Lower lobe of right lung (tissue), 2 donors: ENCODE measurements at regions not wholly inside any gene's neighbourhood (a gene's known extent, or its start where the extent isn't known, plus 50 kb on each side); places are given as distances from the start of the nearest gene placed in this dataset.

ENCODE experiments used
- ATAC-seq, 2 donors: fragments of 200-7000 bp; cut with Tn5 transposase; one replicate each; pipeline ENCODE4 v1.9.1; 2020 to 2022; ENCODE audit warnings: mild to moderate bottlenecking in 2 of 2, moderate library complexity in 2 of 2
- DNase-seq: peaks from one replicate; pipeline ENCODE4 v3.0.0-alpha.2; 2020
- H3K27ac ChIP-seq: fragments of 200-600 bp; one replicate; pipeline ENCODE4 v1.8.0; 2022
- H3K27me3 ChIP-seq: fragments of 200-600 bp; one replicate; pipeline ENCODE4 v1.8.0; 2022; ENCODE audit warnings: low read depth
- H3K36me3 ChIP-seq: fragments of 200-600 bp; one replicate; pipeline ENCODE4 v1.8.0; 2022; ENCODE audit warnings: mild to moderate bottlenecking
- H3K4me1 ChIP-seq: fragments of 200-600 bp; one replicate; pipeline ENCODE4 v1.8.0; 2022
- H3K4me3 ChIP-seq: fragments of 200-600 bp; one replicate; pipeline ENCODE4 v1.8.0; 2022; ENCODE audit warnings: mild to moderate bottlenecking
- H3K9me3 ChIP-seq: fragments of 200-600 bp; one replicate; pipeline ENCODE4 v1.8.0; 2022
- intact Hi-C: fragments of 100-400 bp; cut with DNase I; formaldehyde crosslinking; loops from one replicate; pipeline ENCODE4 v1.11.0; 2022
- TF ChIP-seq, protein P1 (sequence below): fragments of 200-600 bp; IDR thresholded peaks from one replicate; pipeline ENCODE4 v1.8.0; 2022; ENCODE audit warnings: antibody characterized with exemption, mild to moderate bottlenecking
- donor health status: DM: no; HTN: yes; CAD: no; lungs with severe emphysema.

DNA sequence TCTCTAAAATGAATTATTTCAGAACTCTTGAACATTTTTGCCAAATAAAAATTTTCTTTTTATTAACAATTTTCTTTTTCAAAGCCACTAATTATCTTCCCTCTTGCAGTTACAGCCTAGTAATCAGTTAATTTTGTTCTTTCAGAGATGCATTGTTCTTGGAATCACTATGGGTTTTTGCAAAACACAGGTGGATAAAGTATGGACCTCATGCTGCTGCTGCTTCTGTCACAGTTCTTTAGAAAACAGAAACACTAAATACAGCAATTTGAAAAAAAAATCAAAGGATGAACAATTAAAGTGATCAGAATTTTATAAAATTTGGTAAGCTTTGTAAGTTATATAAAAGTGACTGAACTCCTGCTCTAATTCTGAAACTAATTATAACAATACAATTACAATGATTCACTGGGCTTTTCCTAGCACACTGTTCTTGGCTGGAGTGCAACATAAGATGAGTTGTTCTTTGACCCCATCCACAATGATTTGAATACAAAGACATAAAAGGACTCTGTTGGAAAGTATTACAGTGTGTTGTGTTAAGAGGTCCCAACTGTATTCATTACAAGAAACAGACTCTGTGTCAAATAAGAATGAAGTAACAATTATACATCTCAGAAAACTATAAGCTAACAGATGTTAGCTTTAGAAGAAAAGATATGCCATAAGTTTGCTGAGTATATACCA, 59.4 kb upstream of the GK2 start:
- intact Hi-C loops, result no loop called here
- Histone ChIP-seq H3K27ac (no peak overlapping the region), H3K36me3 (no peaks in the 10 kb centered on the region), H3K27me3 (no peaks in the 10 kb centered on the region), H3K9me3 (no peaks in the 10 kb centered on the region), H3K4me1 (peaks cover 3% of the 10 kb centered on the region), H3K4me3 (no peak overlapping the region)
- no peak for DNase-seq
- ATAC-seq, result no peak
- TF ChIP-seq, protein P1, sequence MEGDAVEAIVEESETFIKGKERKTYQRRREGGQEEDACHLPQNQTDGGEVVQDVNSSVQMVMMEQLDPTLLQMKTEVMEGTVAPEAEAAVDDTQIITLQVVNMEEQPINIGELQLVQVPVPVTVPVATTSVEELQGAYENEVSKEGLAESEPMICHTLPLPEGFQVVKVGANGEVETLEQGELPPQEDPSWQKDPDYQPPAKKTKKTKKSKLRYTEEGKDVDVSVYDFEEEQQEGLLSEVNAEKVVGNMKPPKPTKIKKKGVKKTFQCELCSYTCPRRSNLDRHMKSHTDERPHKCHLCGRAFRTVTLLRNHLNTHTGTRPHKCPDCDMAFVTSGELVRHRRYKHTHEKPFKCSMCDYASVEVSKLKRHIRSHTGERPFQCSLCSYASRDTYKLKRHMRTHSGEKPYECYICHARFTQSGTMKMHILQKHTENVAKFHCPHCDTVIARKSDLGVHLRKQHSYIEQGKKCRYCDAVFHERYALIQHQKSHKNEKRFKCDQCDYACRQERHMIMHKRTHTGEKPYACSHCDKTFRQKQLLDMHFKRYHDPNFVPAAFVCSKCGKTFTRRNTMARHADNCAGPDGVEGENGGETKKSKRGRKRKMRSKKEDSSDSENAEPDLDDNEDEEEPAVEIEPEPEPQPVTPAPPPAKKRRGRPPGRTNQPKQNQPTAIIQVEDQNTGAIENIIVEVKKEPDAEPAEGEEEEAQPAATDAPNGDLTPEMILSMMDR, result no peak

DNA sequence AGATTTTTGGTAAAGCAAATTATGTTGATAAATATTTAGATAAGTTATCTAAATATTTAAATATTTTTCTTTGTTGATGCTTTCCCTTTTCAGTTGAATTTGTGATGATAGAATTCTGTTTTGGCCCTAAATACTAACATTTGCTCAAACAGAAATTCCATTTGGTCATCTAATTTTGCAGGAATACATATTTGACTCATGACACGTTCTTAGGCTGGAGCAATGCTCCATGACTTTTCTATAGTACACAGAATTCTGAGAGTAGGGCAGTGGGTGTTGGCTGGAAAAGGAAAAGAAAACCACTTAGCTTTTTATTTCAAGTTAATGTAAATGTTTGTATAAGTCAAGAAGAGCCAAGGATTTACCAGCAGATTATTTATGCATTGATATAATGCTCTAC, 58.6 kb upstream of the GK2 start:
- DNase-seq, result no peak
- no peaks in the 10 kb centered on the region for H3K36me3 ChIP-seq
- TF ChIP-seq, protein P1, result no peak
- H3K4me3 ChIP-seq, result no peak overlapping the region
- no peaks in the 10 kb centered on the region for H3K9me3 ChIP-seq
- no peak overlapping the region for H3K27ac ChIP-seq
- intact Hi-C loops, result no loop called here
- no peaks in the 10 kb centered on the region for H3K27me3 ChIP-seq
- no peak for ATAC-seq
- H3K4me1 ChIP-seq, result no peaks in the 10 kb centered on the region
